ENCODE measurements at regions not wholly inside any gene's neighbourhood (a gene's known extent, or its start where the extent isn't known, plus 50 kb on each side); places are given as distances from the start of the nearest gene placed in this dataset.
"Not testable (repeated sequence)": the region's sequence is repeated elsewhere in the genome, so short reads cannot be mapped to it uniquely, and the experiment has no call there.

GRCh38 chr4:81808011-81808672, 336.4 kb upstream of the RASGEF1B start:
- DNase-seq: peak in 1 of 2 donors; percentile 19

DNA sequence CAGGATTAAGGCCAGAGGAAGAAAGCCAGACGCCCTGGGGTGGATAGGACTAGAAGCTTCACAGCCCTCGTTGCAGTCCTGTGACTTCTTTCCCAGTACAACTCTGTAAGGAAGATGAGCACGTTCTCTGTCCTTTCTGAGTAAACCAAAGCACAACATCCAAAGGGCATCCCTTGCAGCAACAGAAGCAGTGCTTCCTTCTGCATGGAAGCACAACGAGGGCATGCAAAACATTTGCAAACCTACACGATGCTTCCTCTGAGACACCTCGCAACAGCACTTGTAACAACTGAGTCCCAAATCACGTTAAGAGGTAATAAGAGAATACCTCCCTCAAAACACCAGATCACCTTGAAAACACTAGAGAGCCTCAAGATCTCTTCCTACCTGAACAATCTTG, 335.7 kb upstream of the RASGEF1B start:
- DNase-seq: no peak

- no peak for DNase-seq
These were observed 334.8 kb upstream of the RASGEF1B start for GRCh38 chr4:81806485-81806884.

GRCh38 chr4:81804849-81805248, 333.1 kb upstream of the RASGEF1B start:
- no peak for DNase-seq

- no peak for DNase-seq
These were observed 330.7 kb upstream of the RASGEF1B start for GRCh38 chr4:81802285-81802846.

GRCh38 chr4:81799371-81799770, 327.7 kb upstream of the RASGEF1B start:
- no peak for DNase-seq

GRCh38 chr4:81796790-81797528, 325.3 kb upstream of the RASGEF1B start:
- DNase-seq: no peak

GRCh38 chr4:81792521-81792920, 320.8 kb upstream of the RASGEF1B start:
- DNase-seq: no peak

DNA sequence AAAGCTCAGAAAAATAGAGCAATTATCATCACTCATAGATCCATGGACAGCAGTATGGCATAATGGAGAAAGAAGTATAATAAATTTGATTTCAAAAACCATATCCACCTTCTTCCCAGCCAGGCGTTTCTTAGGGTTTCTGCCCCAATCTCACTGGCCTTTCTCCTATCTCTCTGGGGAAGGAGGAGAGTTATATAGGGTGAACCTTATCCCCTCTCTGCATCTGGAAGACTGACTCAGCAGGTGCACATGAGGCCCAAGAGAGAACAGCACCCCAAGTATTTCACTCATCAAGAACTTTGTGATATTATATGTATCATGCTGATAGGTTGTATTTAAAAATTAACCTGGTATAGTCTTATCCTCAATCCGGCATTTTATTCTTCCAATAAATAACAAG, 318.8 kb upstream of the RASGEF1B start:
- no peak for DNase-seq

- DNase-seq: no peak
These were observed 318.2 kb upstream of the RASGEF1B start for GRCh38 chr4:81789741-81790399.

- DNase-seq: no peak
These were observed 317.5 kb upstream of the RASGEF1B start for GRCh38 chr4:81789158-81789557.

GRCh38 chr4:81786766-81787165, 315.1 kb upstream of the RASGEF1B start:
- DNase-seq: no peak

- DNase-seq: no peak
These were observed 314.5 kb upstream of the RASGEF1B start for GRCh38 chr4:81786063-81786763.

DNA sequence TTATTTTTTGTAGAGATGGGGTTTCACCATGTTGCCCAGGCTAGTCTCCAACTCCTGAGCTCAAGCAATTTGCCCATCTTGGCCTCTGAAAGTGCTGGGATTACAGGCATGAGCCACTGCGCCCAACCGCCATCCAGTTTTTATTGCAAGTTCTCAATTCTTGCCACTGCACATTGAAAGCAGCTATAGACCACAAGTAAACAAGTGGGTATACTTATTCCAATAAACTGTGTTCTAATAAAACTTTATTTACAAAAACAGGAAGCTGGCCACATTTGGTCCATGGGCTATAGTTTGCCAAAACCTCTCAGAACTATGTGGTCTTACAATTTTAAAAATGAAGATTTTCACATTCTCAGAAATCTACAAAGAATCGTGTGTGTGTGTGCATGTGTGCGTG, 313.6 kb upstream of the RASGEF1B start:
- DNase-seq: no peak

DNA sequence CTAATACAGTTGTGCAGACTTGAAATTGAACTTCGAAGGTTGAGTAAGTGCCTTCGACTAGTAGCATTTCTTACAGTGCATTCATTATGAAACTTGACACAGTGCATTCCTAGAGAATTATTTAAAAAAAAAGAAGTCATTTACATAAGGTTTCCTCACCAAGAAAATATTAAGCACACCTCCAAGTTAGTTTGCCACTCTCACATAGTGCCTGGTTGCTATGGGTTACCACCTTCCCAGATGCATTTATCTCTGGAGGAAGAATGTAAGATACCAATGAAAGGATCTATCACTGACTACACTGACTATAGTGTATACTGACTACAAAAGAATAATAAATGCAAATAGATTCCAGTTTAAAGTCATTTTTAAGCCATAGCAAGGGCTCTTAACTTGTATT, 311.9 kb upstream of the RASGEF1B start:
- DNase-seq: no peak

DNA sequence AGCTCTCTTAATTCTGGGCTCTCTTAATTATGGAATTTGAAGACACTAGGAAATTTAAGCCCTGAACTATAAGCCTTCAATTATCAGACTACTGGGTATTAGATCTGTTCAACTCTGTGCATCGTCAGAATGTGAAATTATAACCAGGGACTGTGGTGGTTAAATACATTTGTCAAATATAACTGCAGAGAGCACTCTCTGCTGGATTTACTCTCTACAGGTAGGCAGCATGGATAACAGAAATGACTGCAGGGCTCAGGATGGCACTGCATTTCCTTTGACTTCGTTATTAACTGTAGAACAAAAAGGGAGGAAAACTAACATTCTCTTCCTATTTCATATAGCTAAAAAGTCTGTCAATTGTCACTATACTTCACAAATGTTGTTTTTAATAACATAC, 310.1 kb upstream of the RASGEF1B start:
- no peak for DNase-seq

GRCh38 chr4:81777718-81778117, 306.0 kb upstream of the RASGEF1B start:
- not testable (repeated sequence) for DNase-seq

- no peak for DNase-seq
These were observed 305.1 kb upstream of the RASGEF1B start for GRCh38 chr4:81776794-81777193.

DNA sequence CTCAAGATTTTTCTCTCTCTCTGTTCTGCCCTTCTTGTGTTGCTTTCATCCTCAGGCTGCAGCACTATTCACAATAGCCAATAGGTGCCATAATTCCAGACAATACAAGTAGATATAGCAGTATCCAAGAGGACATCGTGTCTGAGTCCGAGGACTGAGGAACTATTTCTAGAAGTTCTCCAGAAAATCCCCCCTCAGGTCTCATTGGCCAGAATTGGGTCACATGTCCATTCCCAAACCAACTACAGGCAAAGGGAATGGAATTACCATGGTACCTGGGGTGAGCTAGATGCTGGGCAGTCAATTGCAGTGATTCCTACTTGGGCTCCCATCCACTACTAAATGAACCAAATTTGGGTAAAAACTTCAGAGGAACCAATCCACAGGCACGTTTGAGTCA, 301.9 kb upstream of the RASGEF1B start:
- DNase-seq: no peak

GRCh38 chr4:81771721-81772120, 300.0 kb upstream of the RASGEF1B start:
- DNase-seq: no peak

DNA sequence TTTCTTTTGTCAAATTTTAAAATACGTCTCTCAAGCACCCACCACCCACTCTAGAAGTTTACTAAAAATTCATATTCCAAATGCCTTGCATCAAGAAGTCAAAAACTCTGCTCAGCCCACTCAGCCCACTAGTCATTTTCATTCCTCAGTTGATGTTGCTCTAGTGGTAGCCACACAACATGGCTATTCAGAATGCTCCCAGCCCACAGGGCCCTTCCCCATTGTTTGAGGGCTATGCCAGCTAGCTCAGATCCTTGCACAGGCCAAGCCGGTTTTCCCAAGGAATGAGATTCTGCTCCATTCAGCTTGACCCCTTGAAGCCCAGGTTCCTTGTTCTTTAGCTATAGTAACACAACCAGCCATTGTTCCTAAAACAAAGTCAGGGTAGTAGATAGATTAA, 297.5 kb upstream of the RASGEF1B start:
- no peak for DNase-seq

DNA sequence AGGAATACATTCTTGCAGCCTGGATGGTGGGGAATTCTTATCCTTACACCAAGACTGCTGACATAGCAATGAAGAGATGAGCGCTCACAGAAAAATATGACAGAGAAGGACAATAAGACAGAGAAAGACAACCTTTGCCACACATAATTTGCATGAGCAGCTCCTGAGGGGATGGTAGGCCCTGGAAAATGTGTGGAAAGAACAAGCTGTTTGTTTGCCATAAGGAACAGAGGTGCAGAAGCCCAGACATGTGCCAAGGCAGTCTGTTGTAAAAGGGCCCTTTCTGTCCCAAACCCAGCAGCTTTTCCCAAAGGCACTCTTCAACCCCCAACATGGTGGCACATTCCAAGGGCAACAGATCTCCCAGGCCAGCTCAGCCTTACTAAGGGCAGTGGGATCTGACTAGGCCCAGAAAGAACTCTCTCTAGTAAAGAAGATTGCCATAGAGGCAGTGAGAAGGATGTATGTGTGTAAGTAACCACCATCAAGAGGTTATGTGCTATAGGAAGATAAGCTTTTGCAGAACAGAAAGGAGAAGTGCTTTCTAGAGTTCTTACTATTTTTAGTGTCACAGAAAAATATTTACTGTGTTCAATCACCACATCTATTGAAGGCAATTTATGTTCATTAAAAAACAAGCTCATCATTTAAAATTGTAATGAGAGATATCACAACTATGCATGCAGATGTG, 287.0 kb upstream of the RASGEF1B start:
- DNase-seq: no peak

DNA sequence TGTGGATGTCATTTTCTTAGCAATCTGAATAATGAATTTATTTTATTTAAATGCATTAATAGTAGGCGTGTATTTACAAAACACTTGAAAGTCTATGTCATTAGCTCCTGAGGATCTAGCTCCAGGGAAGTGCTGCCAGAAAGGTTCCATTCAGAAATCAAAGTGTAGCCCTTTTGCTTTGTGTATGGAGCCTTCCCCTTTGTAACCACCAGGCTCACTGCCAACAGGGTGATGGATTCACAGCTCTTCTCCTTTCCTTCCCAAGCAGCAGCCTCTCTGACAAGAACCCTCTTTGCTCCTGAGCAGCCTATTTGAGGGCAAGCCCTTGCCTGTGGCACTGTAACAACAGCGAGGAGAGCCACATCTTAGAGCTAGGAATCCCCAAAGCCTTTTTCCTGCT, 286.0 kb upstream of the RASGEF1B start:
- DNase-seq: peak in 1 of 2 donors; percentile 16

All from inflammatory macrophage treated with lipopolysaccharide for 1 hour (primary cell).